ENCODE measurements at regions not wholly inside any gene's neighbourhood (a gene's known extent, or its start where the extent isn't known, plus 50 kb on each side); places are given as distances from the start of the nearest gene placed in this dataset.

GRCh38 chr2:184154438-184154837, 443.9 kb upstream of the ZNF804A start:
- TF ChIP-seq, protein P1, sequence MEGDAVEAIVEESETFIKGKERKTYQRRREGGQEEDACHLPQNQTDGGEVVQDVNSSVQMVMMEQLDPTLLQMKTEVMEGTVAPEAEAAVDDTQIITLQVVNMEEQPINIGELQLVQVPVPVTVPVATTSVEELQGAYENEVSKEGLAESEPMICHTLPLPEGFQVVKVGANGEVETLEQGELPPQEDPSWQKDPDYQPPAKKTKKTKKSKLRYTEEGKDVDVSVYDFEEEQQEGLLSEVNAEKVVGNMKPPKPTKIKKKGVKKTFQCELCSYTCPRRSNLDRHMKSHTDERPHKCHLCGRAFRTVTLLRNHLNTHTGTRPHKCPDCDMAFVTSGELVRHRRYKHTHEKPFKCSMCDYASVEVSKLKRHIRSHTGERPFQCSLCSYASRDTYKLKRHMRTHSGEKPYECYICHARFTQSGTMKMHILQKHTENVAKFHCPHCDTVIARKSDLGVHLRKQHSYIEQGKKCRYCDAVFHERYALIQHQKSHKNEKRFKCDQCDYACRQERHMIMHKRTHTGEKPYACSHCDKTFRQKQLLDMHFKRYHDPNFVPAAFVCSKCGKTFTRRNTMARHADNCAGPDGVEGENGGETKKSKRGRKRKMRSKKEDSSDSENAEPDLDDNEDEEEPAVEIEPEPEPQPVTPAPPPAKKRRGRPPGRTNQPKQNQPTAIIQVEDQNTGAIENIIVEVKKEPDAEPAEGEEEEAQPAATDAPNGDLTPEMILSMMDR (IDR thresholded peaks at IDR 0.05) = no peak
- no peak for TF ChIP-seq POLR2AphosphoS5 (IDR thresholded peaks at IDR 0.05)
- TF ChIP-seq POLR2A (IDR thresholded peaks at IDR 0.05; ENCODE audit: low read depth) = no peak

All from esophagus muscularis mucosa (tissue), 3 donors.